ENCODE measurements at regions not wholly inside any gene's neighbourhood (a gene's known extent, or its start where the extent isn't known, plus 50 kb on each side); places are given as distances from the start of the nearest gene placed in this dataset.

GRCh38 chr2:242030226-242030575 is 160.7 kb downstream of the RTP5 start:
- ChIA-PET POLR2A (no interaction called here), CTCF (no interaction called here)
- Mint-ChIP-seq H3K27me3 (ENCODE audit: insufficient read depth, unreplicated experiment) (peaks cover 33% of the 10 kb centered on the region), H3K27ac (ENCODE audit: unreplicated experiment) (no peak overlapping the region), H3K9me3 (ENCODE audit: unreplicated experiment) (no peaks in the 10 kb centered on the region), H3K4me3 (ENCODE audit: unreplicated experiment) (no peak overlapping the region), H3K4me1 (ENCODE audit: low read depth, unreplicated experiment) (no peaks in the 10 kb centered on the region), H3K36me3 (ENCODE audit: insufficient read depth, unreplicated experiment) (no peaks in the 10 kb centered on the region)
- DNase-seq: no peak
- no peaks in the 10 kb centered on the region; the same call in 1 of the 2 replicates for H3K27me3 ChIP-seq (replicated peaks; ENCODE audit: control insufficient read depth, insufficient read depth, low read length)
- intact Hi-C loops (cut with micrococcal nuclease; ENCODE audit: unreplicated experiment): no loop called here
- BruUV-seq (replicated peaks): no TSS peak
- H3K9me3 ChIP-seq: no peaks in the 10 kb centered on the region
- no peaks in the 10 kb centered on the region for H3K4me1 ChIP-seq
- H3K36me3 ChIP-seq (ENCODE audit: control insufficient read depth, insufficient read depth, low read length): no peaks in the 10 kb centered on the region
- no peak overlapping the region for H3K4me3 ChIP-seq (ENCODE audit: low read depth, low read length)
- no peak for TF ChIP-seq CTCF (IDR thresholded peaks at IDR 0.05; ENCODE audit: insufficient read depth in 1 of 2, low read depth in 1 of 2, low read length in 1 of 2, severe bottlenecking in 1 of 2, unreplicated experiment in 1 of 2)

- TF ChIP-seq CTCF (IDR thresholded peaks at IDR 0.05; ENCODE audit: insufficient read depth in 1 of 2, low read depth in 1 of 2, low read length in 1 of 2, severe bottlenecking in 1 of 2, unreplicated experiment in 1 of 2): no peak
- intact Hi-C loops (cut with micrococcal nuclease; ENCODE audit: unreplicated experiment): no loop called here
- Mint-ChIP-seq H3K27ac (ENCODE audit: unreplicated experiment) (no peak overlapping the region), H3K4me3 (ENCODE audit: unreplicated experiment) (no peak overlapping the region), H3K27me3 (ENCODE audit: insufficient read depth, unreplicated experiment) (peaks cover 30% of the 10 kb centered on the region), H3K4me1 (ENCODE audit: low read depth, unreplicated experiment) (no peaks in the 10 kb centered on the region), H3K9me3 (ENCODE audit: unreplicated experiment) (no peaks in the 10 kb centered on the region), H3K36me3 (ENCODE audit: insufficient read depth, unreplicated experiment) (no peaks in the 10 kb centered on the region)
- CTCF ChIA-PET: no interaction called here
- H3K36me3 ChIP-seq (ENCODE audit: control insufficient read depth, insufficient read depth, low read length): no peaks in the 10 kb centered on the region
- no peaks in the 10 kb centered on the region for H3K9me3 ChIP-seq
- H3K27me3 ChIP-seq (replicated peaks; ENCODE audit: control insufficient read depth, insufficient read depth, low read length): no peaks in the 10 kb centered on the region; the same call in 1 of the 2 replicates
- no peaks in the 10 kb centered on the region for H3K4me1 ChIP-seq
- POLR2A ChIA-PET: no interaction called here
- DNase-seq: no peak
- BruUV-seq (replicated peaks): no TSS peak
- no peak overlapping the region for H3K4me3 ChIP-seq (ENCODE audit: low read depth, low read length)
Observed at GRCh38 chr2:242030858-242031257, 161.3 kb downstream of the RTP5 start.

- Histone ChIP-seq H3K4me3 (ENCODE audit: low read depth, low read length) (no peak overlapping the region), H3K9me3 (no peaks in the 10 kb centered on the region), H3K27me3 (replicated peaks; ENCODE audit: control insufficient read depth, insufficient read depth, low read length) (no peaks in the 10 kb centered on the region; the same call in 1 of the 2 replicates), H3K4me1 (no peaks in the 10 kb centered on the region), H3K36me3 (ENCODE audit: control insufficient read depth, insufficient read depth, low read length) (no peaks in the 10 kb centered on the region)
- Mint-ChIP-seq H3K27ac (ENCODE audit: unreplicated experiment) (no peak overlapping the region), H3K4me1 (ENCODE audit: low read depth, unreplicated experiment) (no peaks in the 10 kb centered on the region), H3K9me3 (ENCODE audit: unreplicated experiment) (no peaks in the 10 kb centered on the region), H3K27me3 (ENCODE audit: insufficient read depth, unreplicated experiment) (peaks cover 31% of the 10 kb centered on the region), H3K36me3 (ENCODE audit: insufficient read depth, unreplicated experiment) (no peaks in the 10 kb centered on the region), H3K4me3 (ENCODE audit: unreplicated experiment) (no peak overlapping the region)
- no TSS peak for BruUV-seq (replicated peaks)
- no peak for DNase-seq
- intact Hi-C loops (cut with micrococcal nuclease; ENCODE audit: unreplicated experiment): no loop called here
- ChIA-PET CTCF (no interaction called here), POLR2A (no interaction called here)
- no peak for TF ChIP-seq CTCF (IDR thresholded peaks at IDR 0.05; ENCODE audit: insufficient read depth in 1 of 2, low read depth in 1 of 2, low read length in 1 of 2, severe bottlenecking in 1 of 2, unreplicated experiment in 1 of 2)
Observed at GRCh38 chr2:242031481-242032019, 162.0 kb downstream of the RTP5 start.
